GM12878 (cell line): ENCODE measurements at regions not wholly inside any gene's neighbourhood (a gene's known extent, or its start where the extent isn't known, plus 50 kb on each side); places are given as distances from the start of the nearest gene placed in this dataset.

Experiments used
- ATAC-seq: fragments of 200-7000 bp; cut with Tn5 transposase; 3 replicates; pipeline ENCODE4 v1.9.1; 2020; ENCODE audit warnings: mild to moderate bottlenecking, moderate library complexity
- BruUV-seq: library from RNA; stranded (reverse); fragments of 400-500 nt; replicated peaks from 2 replicates; lab custom pipeline; 2021; lab: Mats Ljungman, UMichigan
- CTCF ChIA-PET: fragments of 300-600 bp; sonication (Branson Sonifier 250); formaldehyde crosslinking; extraction: SDS; loops from one replicate; lab custom pipeline; 2021; ENCODE audit warnings: inconsistent platforms; lab: Yijun Ruan, JAX
- POLR2A ChIA-PET: fragments of 350-600 bp; formaldehyde crosslinking; extraction: SDS; loops from one replicate; lab custom pipeline; 2021; ENCODE audit warnings: inconsistent platforms; lab: Charles Lee
- RAD21 ChIA-PET: fragments of 300-600 bp; sonication (Branson Sonifier 250); formaldehyde crosslinking; loops from one replicate; lab custom pipeline; 2023; ENCODE audit warnings: antibody characterized with exemption; ENCODE audit not compliant: unreplicated experiment; lab: Charles Lee
- SMC1A ChIA-PET: fragments of 300-600 bp; sonication (Branson Sonifier 250); formaldehyde crosslinking; loops from one replicate; lab custom pipeline; 2023; ENCODE audit not compliant: unreplicated experiment, uncharacterized antibody; lab: Charles Lee
- DNase-seq: peaks from one replicate; pipeline ENCODE4 v3.0.0-alpha.2; 2011; ENCODE audit warnings: low read depth, low spot score
- FAIRE-seq: peaks from 3 replicates; lab custom pipeline; 2011; peaks lifted over from hg19 to GRCh38; lab: Jason Lieb, UNC
- H2AFZ ChIP-seq: 2 replicates; pipeline ENCODE4 v1.6.0; 2011; ENCODE audit warnings: low read depth, low read length, control low read depth; ENCODE audit not compliant: control insufficient read depth
- H3K27ac ChIP-seq: 2 replicates; pipeline ENCODE4 v1.5.1; 2011; ENCODE audit warnings: control low read depth; ENCODE audit not compliant: control insufficient read depth, insufficient read depth
- H3K27me3 ChIP-seq, 2 experiments: replicated peaks in 1 of 2; 2 replicates each; pipeline versions ENCODE4 v1.6.0 to v1.6.1; 2011; ENCODE audit warnings: low read length in 1 of 2; ENCODE audit not compliant: control insufficient read depth in 2 of 2, insufficient read depth in 2 of 2
- H3K36me3 ChIP-seq, 2 experiments: 2 replicates each; pipeline ENCODE4 v1.5.1; 2011; ENCODE audit warnings: low read length in 1 of 2; ENCODE audit not compliant: control insufficient read depth in 2 of 2, insufficient read depth in 2 of 2
- H3K4me1 ChIP-seq: 2 replicates; pipeline ENCODE4 v1.6.1; 2011; ENCODE audit warnings: mild to moderate bottlenecking, low read length, moderate library complexity, mixed read lengths; ENCODE audit not compliant: control insufficient read depth, insufficient read depth
- H3K4me2 ChIP-seq: 2 replicates; pipeline ENCODE4 v1.6.0; 2011; ENCODE audit warnings: control low read depth; ENCODE audit not compliant: control insufficient read depth, insufficient read depth
- H3K4me3 ChIP-seq: fragments of 200-600 bp; sonication (generic); 2 replicates; pipeline ENCODE4 v1.5.1; 2016
- H3K79me2 ChIP-seq: 2 replicates; pipeline ENCODE4 v1.6.0; 2011; ENCODE audit warnings: low read length; ENCODE audit not compliant: control insufficient read depth, insufficient read depth
- H3K9ac ChIP-seq: 2 replicates; pipeline ENCODE4 v1.8.0; 2011; ENCODE audit warnings: low read length, control low read depth, mixed read lengths; ENCODE audit not compliant: control insufficient read depth, insufficient read depth
- H3K9me3 ChIP-seq: replicated peaks from 3 replicates; pipeline ENCODE4 v1.5.1; 2011; ENCODE audit warnings: mild to moderate bottlenecking, low read length; ENCODE audit not compliant: control insufficient read depth, insufficient read depth
- H4K20me1 ChIP-seq: 2 replicates; pipeline ENCODE4 v1.6.0; 2011; ENCODE audit not compliant: control insufficient read depth, insufficient read depth
- ATF7 ChIP-seq: fragments of 450-650 bp; IDR thresholded peaks from 2 replicates; pipeline ENCODE4 v1.6.1; 2016; ENCODE audit warnings: low read depth, mild to moderate bottlenecking
- CBFB ChIP-seq: IDR thresholded peaks from 2 replicates; pipeline ENCODE4 v1.6.1; 2016; ENCODE audit warnings: antibody characterized with exemption, low read depth
- CHD4 ChIP-seq: fragments of 200-600 bp; sonication (generic); IDR thresholded peaks from 2 replicates; pipeline ENCODE4 v1.6.1; 2016; ENCODE audit warnings: mild to moderate bottlenecking
- CREM ChIP-seq: IDR thresholded peaks from 2 replicates; pipeline ENCODE4 v1.6.1; 2014; ENCODE audit warnings: antibody characterized with exemption, low read depth
- EED ChIP-seq: sonication (generic); IDR thresholded peaks from 2 replicates; pipeline ENCODE4 v1.6.1; 2016; ENCODE audit warnings: antibody characterized with exemption, low read depth
- MLLT1 ChIP-seq: fragments of 450-650 bp; IDR thresholded peaks from 2 replicates; pipeline ENCODE4 v1.6.1; 2016; ENCODE audit warnings: mild to moderate bottlenecking
- MTA2 ChIP-seq: fragments of 450-650 bp; IDR thresholded peaks from 2 replicates; pipeline ENCODE4 v1.6.1; 2016; ENCODE audit warnings: low read depth, mild to moderate bottlenecking, moderate library complexity
- NFXL1 ChIP-seq: fragments of 450-650 bp; IDR thresholded peaks from 2 replicates; pipeline ENCODE4 v1.6.1; 2017; ENCODE audit warnings: antibody characterized with exemption, mild to moderate bottlenecking, borderline replicate concordance
- PKNOX1 ChIP-seq: fragments of 450-650 bp; IDR thresholded peaks from 2 replicates; pipeline ENCODE4 v1.6.1; 2016; ENCODE audit warnings: mild to moderate bottlenecking
- SMAD1 ChIP-seq: fragments of 450-650 bp; IDR thresholded peaks from 2 replicates; pipeline ENCODE4 v1.6.1; 2018; ENCODE audit warnings: mild to moderate bottlenecking, low read depth; ENCODE audit not compliant: partially characterized antibody
- STAT3 ChIP-seq: IDR thresholded peaks from 2 replicates; pipeline ENCODE4 v1.6.1; 2011; ENCODE audit warnings: low read depth, low read length, improper control_type of control experiment
- TCF7 ChIP-seq: IDR thresholded peaks from 2 replicates; pipeline ENCODE4 v1.6.1; 2014; ENCODE audit warnings: antibody characterized with exemption, borderline replicate concordance
- ZBTB4 ChIP-seq: fragments of 450-650 bp; formaldehyde crosslinking; IDR thresholded peaks from 2 replicates; pipeline ENCODE4 v1.4.0; 2022; ENCODE audit warnings: mild to moderate bottlenecking, moderate library complexity
- ZNF384 ChIP-seq: IDR thresholded peaks from 2 replicates; pipeline ENCODE4 v1.6.1; 2012; ENCODE audit warnings: low read depth, mild to moderate bottlenecking, low read length, improper control_type of control experiment, borderline replicate concordance
- ZNF622 ChIP-seq: fragments of 450-650 bp; IDR thresholded peaks from 2 replicates; pipeline ENCODE4 v1.6.1; 2017; ENCODE audit warnings: mild to moderate bottlenecking, inconsistent platforms
- WGBS: methylation state at CpG from one replicate; pipeline ENCODE4 v1.1.6; 2016; ENCODE audit warnings: low lambda C conversion rate; ENCODE audit not compliant: insufficient replicate concordance, insufficient coverage; ENCODE audit errors: missing lambda C conversion rate; 5-methylcytosine and 5-hydroxymethylcytosine counted together
- in situ Hi-C: fragments of 300-500 bp; cut with MboI; formaldehyde crosslinking; loops from 9 replicates; pipeline ENCODE4 v1.14.3; 2018; ENCODE audit warnings: mixed read lengths
- intact Hi-C: fragments of 100-400 bp; cut with micrococcal nuclease; formaldehyde crosslinking; loops from one replicate; pipeline ENCODE4 v1.14.2; 2022; ENCODE audit not compliant: unreplicated experiment

DNA sequence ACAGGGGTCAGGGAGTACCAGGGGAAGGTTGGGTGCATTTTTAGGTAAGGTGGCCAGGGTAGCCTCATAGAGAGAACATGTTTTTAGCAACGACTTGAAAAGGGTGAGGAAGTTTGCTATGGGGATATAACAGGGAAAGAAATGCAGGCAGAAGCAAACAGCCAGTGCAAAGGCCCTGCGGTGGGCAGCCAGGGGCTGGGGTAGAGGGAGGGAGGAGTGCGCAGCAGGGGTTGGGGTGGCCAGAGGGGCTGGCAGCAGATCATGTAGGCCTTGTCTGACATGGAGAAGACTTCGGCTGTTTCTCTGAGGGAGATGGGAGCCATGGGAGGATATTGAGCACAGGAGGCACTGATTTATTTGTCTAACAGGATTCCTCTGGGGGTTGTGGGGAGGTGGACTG, 242.5 kb downstream of the RBM19 start:
- Histone ChIP-seq H3K9me3 (no peaks in the 10 kb centered on the region; the same call in 2 of the 3 replicates), H3K4me2 (no peak overlapping the region), H3K27me3 (no peaks in the 10 kb centered on the region; a peak in 2 of 4 replicates), H3K4me3 (no peak overlapping the region), H4K20me1 (no peaks in the 10 kb centered on the region), H3K9ac (no peak overlapping the region), H3K27ac (no peak overlapping the region), H2AFZ (no peak overlapping the region), H3K79me2 (no peaks in the 10 kb centered on the region), H3K36me3 (no peaks in the 10 kb centered on the region), H3K4me1 (no peaks in the 10 kb centered on the region)
- SMC1A ChIA-PET = no interaction called here
- WGBS = 17% methylated on average over 3 of the region's 4 CpGs
- FAIRE-seq = no peak
- no peak for DNase-seq
- POLR2A ChIA-PET = no interaction called here
- TF ChIP-seq CHD4 (no peak), PKNOX1 (no peak), MLLT1 (no peak), NFXL1 (no peak), ZNF384 (no peak)
- in situ Hi-C loops (no loop called here), intact Hi-C loops (no loop called here)
- RAD21 ChIA-PET = no interaction called here
- BruUV-seq = no TSS peak
- CTCF ChIA-PET = no interaction called here
- no peak for ATAC-seq

DNA sequence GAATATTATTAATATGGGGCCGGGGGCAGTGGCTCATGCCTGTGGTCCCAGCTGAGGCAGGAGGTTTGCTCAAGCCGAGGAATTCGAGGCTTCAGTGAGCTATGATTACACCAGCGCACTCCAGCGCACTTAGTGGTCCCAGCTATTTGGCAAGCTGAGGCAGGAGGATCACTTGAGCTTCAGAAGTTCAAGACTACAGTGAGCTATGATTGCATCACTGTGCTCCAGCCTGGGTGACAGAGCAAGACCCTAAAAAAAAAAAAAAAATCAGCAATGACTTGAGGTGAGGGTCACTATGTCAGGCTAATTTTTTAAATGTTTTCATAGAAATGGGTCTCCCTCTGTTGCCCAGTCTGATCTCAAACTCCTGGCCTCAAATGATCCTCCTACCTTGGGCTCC, 243.4 kb downstream of the RBM19 start:
- H3K4me2 ChIP-seq = no peak overlapping the region
- no peaks in the 10 kb centered on the region; the same call in 2 of the 3 replicates for H3K9me3 ChIP-seq
- DNase-seq (no peak), ATAC-seq (no peak), FAIRE-seq (no peak)
- CTCF ChIA-PET = no interaction called here
- POLR2A ChIA-PET = no interaction called here
- TF ChIP-seq ZNF622 (no peak), ATF7 (no peak), EED (no peak), STAT3 (no peak), SMAD1 (no peak), CBFB (no peak), TCF7 (no peak), CREM (no peak), ZBTB4 (CRISPR knock-in tag) (no peak), MTA2 (no peak)
- in situ Hi-C loops (no loop called here), intact Hi-C loops (no loop called here)
- no peak overlapping the region for H3K27ac ChIP-seq
- SMC1A ChIA-PET = no interaction called here
- WGBS = 20% methylated on average over 5 of the region's 5 CpGs
- H3K4me1 ChIP-seq = no peaks in the 10 kb centered on the region
- no peaks in the 10 kb centered on the region for H4K20me1 ChIP-seq
- no peak overlapping the region for H3K9ac ChIP-seq
- no peak overlapping the region for H3K4me3 ChIP-seq
- H2AFZ ChIP-seq = no peak overlapping the region
- RAD21 ChIA-PET = no interaction called here
- no TSS peak for BruUV-seq
- H3K36me3 ChIP-seq = no peaks in the 10 kb centered on the region
- H3K27me3 ChIP-seq = no peaks in the 10 kb centered on the region; a peak in 2 of 4 replicates
- no peaks in the 10 kb centered on the region for H3K79me2 ChIP-seq
